NCI-H748 treated with DMSO at 0.1 percent for 48 hours (cell line): ENCODE measurements at regions not wholly inside any gene's neighbourhood (a gene's known extent, or its start where the extent isn't known, plus 50 kb on each side); places are given as distances from the start of the nearest gene placed in this dataset.

Experiments used
- DNase-seq: peaks from one replicate; lab custom pipeline; 2025; lab: John Stamatoyannopoulos, UW

- no peak for DNase-seq
Measured at GRCh38 chr5:128895122-128895521, 70.2 kb upstream of the SLC27A6 start.

GRCh38 chr5:128896675-128897074 lies 68.6 kb upstream of the SLC27A6 start:
- DNase-seq, result no peak

GRCh38 chr5:128903550-128903949 lies 61.7 kb upstream of the SLC27A6 start:
- no peak for DNase-seq

GRCh38 chr5:128904805-128905567 lies 60.3 kb upstream of the SLC27A6 start:
- no peak for DNase-seq

- DNase-seq, result peak; percentile 65
Measured at GRCh38 chr5:128905568-128906110, 59.6 kb upstream of the SLC27A6 start.

GRCh38 chr5:128913551-128913950 lies 51.7 kb upstream of the SLC27A6 start:
- DNase-seq, result no peak
